Transverse colon (tissue), 4 donors: ENCODE measurements at regions not wholly inside any gene's neighbourhood (a gene's known extent, or its start where the extent isn't known, plus 50 kb on each side); places are given as distances from the start of the nearest gene placed in this dataset.

Experiments used
- DNase-seq: peaks from one replicate; pipeline ENCODE4 v3.0.0-alpha.2; 2019
- H3K27ac ChIP-seq, 4 donors: fragments of 200-600 bp; sonication (generic); 2 replicates each; pipeline ENCODE4 v1.5.1; 2016 to 2018; ENCODE audit warnings: inconsistent platforms in 4 of 4
- H3K27me3 ChIP-seq: fragments of 200-600 bp; sonication (generic); 2 replicates; pipeline ENCODE4 v1.5.1; 2017; ENCODE audit warnings: inconsistent platforms
- H3K36me3 ChIP-seq, 4 donors: fragments of 200-600 bp; sonication (generic); 2 replicates each; pipeline ENCODE4 v1.5.1; 2017 to 2019; ENCODE audit warnings: inconsistent platforms in 4 of 4
- H3K4me1 ChIP-seq, 4 donors: fragments of 200-600 bp; sonication (generic); 2 replicates each; pipeline ENCODE4 v1.5.1; 2017 to 2020; ENCODE audit warnings: inconsistent platforms in 4 of 4
- H3K4me3 ChIP-seq, 4 donors: fragments of 200-600 bp; sonication (generic); 1 replicate in 1 of 4; 2 replicates in 3 of 4; pipeline versions ENCODE4 v1.5.1 to v1.6.1; 2017 to 2019; ENCODE audit warnings: inconsistent platforms in 4 of 4
- H3K9me3 ChIP-seq, 2 donors: fragments of 200-600 bp; sonication (generic); 2 replicates each; pipeline ENCODE4 v1.5.1; 2017 to 2019; ENCODE audit warnings: inconsistent platforms in 2 of 2
- CTCF ChIP-seq, 5 experiments: fragments of 200-600 bp in 3 of 5; fragments of 450-650 bp in 2 of 5; sonication (generic) in 3 of 5; IDR thresholded peaks; 1 replicate in 2 of 5; 2 replicates in 3 of 5; pipeline ENCODE4 v1.5.1; 2016 to 2017; ENCODE audit warnings: antibody characterized with exemption in 5 of 5, inconsistent platforms in 3 of 5, mild to moderate bottlenecking in 2 of 5, moderate library complexity in 1 of 5
- EP300 ChIP-seq: sonication (generic); formaldehyde crosslinking; IDR thresholded peaks from one replicate; pipeline ENCODE4 v1.6.1; 2017; ENCODE audit warnings: antibody characterized with exemption, low read depth
- POLR2A ChIP-seq: fragments of 450-650 bp; IDR thresholded peaks from one replicate; pipeline ENCODE4 v1.6.1; 2016; ENCODE audit warnings: antibody characterized with exemption, mild to moderate bottlenecking, moderate library complexity
- POLR2AphosphoS5 ChIP-seq, 3 donors: sonication (generic); formaldehyde crosslinking; IDR thresholded peaks; one replicate each; pipeline ENCODE4 v1.6.1; 2016; ENCODE audit warnings: antibody characterized with exemption in 3 of 3
- WGBS, 2 donors: methylation state at CpG; one replicate each; pipeline ENCODE4 v1.1.5; 2018; ENCODE audit warnings: low coverage in 1 of 2; 5-methylcytosine and 5-hydroxymethylcytosine counted together
- in situ Hi-C, 4 donors: fragments of 200-750 bp; cut with MboI; loops; one replicate each; pipeline versions ENCODE4 v1.15.0 to v1.15.1; 2017; ENCODE audit warnings: low sequenced_read_pairs in 3 of 4, low pct_ligation_motif_present in 1 of 4, low pct_unique_long_range_greater_than_20kb in 1 of 4
- intact Hi-C: fragments of 100-400 bp; cut with DNase I; formaldehyde crosslinking; loops from one replicate; pipeline ENCODE4 v1.15.1; 2023; ENCODE audit warnings: low total_unique reads

- Histone ChIP-seq H3K36me3 (no peaks in the 10 kb centered on the region), H3K27ac (no peak overlapping the region), H3K4me1 (no peaks in the 10 kb centered on the region), H3K27me3 (no peaks in the 10 kb centered on the region), H3K9me3 (no peaks in the 10 kb centered on the region), H3K4me3 (no peak overlapping the region)
- DNase-seq, result no peak
- in situ Hi-C loops (no loop called here), intact Hi-C loops (no loop called here)
- 47 to 60% methylated on average over 4 of the region's 4 CpGs for WGBS, 2 donors
- TF ChIP-seq CTCF (IDR thresholded peaks at IDR 0.05) (no peak), POLR2A (no peak), EP300 (no peak), POLR2AphosphoS5 (IDR thresholded peaks at IDR 0.05) (no peak)
Observed at GRCh38 chr12:3973973-3974644, 100.9 kb upstream of the PARP11 start.

- Histone ChIP-seq H3K27me3 (no peaks in the 10 kb centered on the region), H3K4me1 (no peaks in the 10 kb centered on the region), H3K4me3 (no peak overlapping the region), H3K36me3 (no peaks in the 10 kb centered on the region), H3K27ac (no peak overlapping the region), H3K9me3 (no peaks in the 10 kb centered on the region)
- WGBS, 2 donors, result 71 to 75% methylated on average over 14 of the region's 14 CpGs
- intact Hi-C loops, result no loop called here
- in situ Hi-C loops, result no loop called here
- TF ChIP-seq POLR2A (no peak), EP300 (no peak), CTCF (IDR thresholded peaks at IDR 0.05) (no peak), POLR2AphosphoS5 (IDR thresholded peaks at IDR 0.05) (no peak)
- no peak for DNase-seq
Observed at GRCh38 chr12:3973269-3973884, 100.2 kb upstream of the PARP11 start.

GRCh38 chr12:3972576-3972975 lies 99.4 kb upstream of the PARP11 start:
- H3K36me3 ChIP-seq, result no peaks in the 10 kb centered on the region
- in situ Hi-C loops, result no loop called here
- DNase-seq, result no peak
- H3K4me1 ChIP-seq, result no peaks in the 10 kb centered on the region
- H3K4me3 ChIP-seq, result no peak overlapping the region
- no peak for TF ChIP-seq POLR2AphosphoS5 (IDR thresholded peaks at IDR 0.05)
- no peak for TF ChIP-seq CTCF (IDR thresholded peaks at IDR 0.05)
- no peak for TF ChIP-seq EP300
- TF ChIP-seq POLR2A, result no peak
- 74 to 77% methylated on average over 4 of the region's 4 CpGs for WGBS, 2 donors
- H3K27ac ChIP-seq, result no peak overlapping the region
- no peaks in the 10 kb centered on the region for H3K27me3 ChIP-seq
- no peaks in the 10 kb centered on the region for H3K9me3 ChIP-seq
- intact Hi-C loops, result no loop called here

- in situ Hi-C loops, result no loop called here
- Histone ChIP-seq H3K4me3 (no peak overlapping the region), H3K4me1 (no peaks in the 10 kb centered on the region), H3K27ac (no peak overlapping the region), H3K27me3 (no peaks in the 10 kb centered on the region), H3K36me3 (no peaks in the 10 kb centered on the region), H3K9me3 (no peaks in the 10 kb centered on the region)
- TF ChIP-seq CTCF (IDR thresholded peaks at IDR 0.05) (no peak), POLR2A (no peak), EP300 (no peak), POLR2AphosphoS5 (IDR thresholded peaks at IDR 0.05) (no peak)
- DNase-seq, result no peak
- intact Hi-C loops, result no loop called here
- 88 to 100% methylated on average over 1 to 4 of the region's 4 CpGs for whole genome bisulfite sequencing, 2 donors
Observed at GRCh38 chr12:3968523-3968922, 95.3 kb upstream of the PARP11 start.
